ENCODE measurements at regions not wholly inside any gene's neighbourhood (a gene's known extent, or its start where the extent isn't known, plus 50 kb on each side); places are given as distances from the start of the nearest gene placed in this dataset.

- Histone ChIP-seq H3K4me2 (ENCODE audit: low read depth, low read length) (no peak overlapping the region), H3K9me3 (ENCODE audit: control insufficient read depth, insufficient read depth, low read length) (peaks cover 2% of the 10 kb centered on the region), H3K18ac (ENCODE audit: low read depth, low read length) (no peak overlapping the region), H4K20me1 (ENCODE audit: insufficient read depth, low read length) (no peaks in the 10 kb centered on the region), H3K4ac (ENCODE audit: low read depth, low read length) (no peak overlapping the region), H3K56ac (ENCODE audit: extremely low read depth, insufficient read depth, low read length) (no peak overlapping the region), H2AK9ac (replicated peaks; ENCODE audit: low read depth, low read length, poor library complexity) (no peak overlapping the region), H3K14ac (replicated peaks; ENCODE audit: low read depth, low read length) (no peak overlapping the region), H3K9ac (ENCODE audit: low read depth, low read length) (no peak overlapping the region), H3K9me1 (ENCODE audit: insufficient read depth, low read length) (no peaks in the 10 kb centered on the region), H3K79me1 (ENCODE audit: low read depth in 1 of 2, low read length in 2 of 2) (no peaks in the 10 kb centered on the region), H3K4me1 (ENCODE audit: control insufficient read depth, insufficient read depth, low read length) (no peaks in the 10 kb centered on the region), H3K36me3 (ENCODE audit: control insufficient read depth, insufficient read depth, low read length) (no peaks in the 10 kb centered on the region), H2AK5ac (ENCODE audit: low read depth, low read length) (no peak overlapping the region), H3K27me3 (ENCODE audit: control insufficient read depth, insufficient read depth, low read length) (peaks cover 10% of the 10 kb centered on the region), H2BK15ac (ENCODE audit: low read depth, low read length) (no peak overlapping the region), H3K23ac (ENCODE audit: low read depth, low read length) (no peak overlapping the region), H4K5ac (ENCODE audit: low read depth, low read length) (no peak overlapping the region), H2AFZ (replicated peaks; ENCODE audit: low read length, poor library complexity) (no peak overlapping the region), H2BK120ac (ENCODE audit: low read depth, low read length) (no peak overlapping the region), H2BK20ac (ENCODE audit: low read depth, low read length) (no peak overlapping the region), H3K4me3 (ENCODE audit: insufficient read depth, low read depth, low read length) (no peak overlapping the region), H2BK5ac (ENCODE audit: low read depth, low read length, poor library complexity, severe bottlenecking) (no peak overlapping the region), H4K8ac (ENCODE audit: low read depth in 2 of 2, low read length in 2 of 2) (no peak overlapping the region), H3K27ac (ENCODE audit: insufficient read depth, low read length) (no peak overlapping the region), H4K91ac (ENCODE audit: insufficient read depth, low read depth, low read length) (no peak overlapping the region)
- no peak for TF ChIP-seq MAZ (IDR thresholded peaks at IDR 0.05; ENCODE audit: borderline replicate concordance, low read depth, low read length)
- TF ChIP-seq RAD21 (IDR thresholded peaks at IDR 0.05; ENCODE audit: low read length) = no peak
- TF ChIP-seq CEBPB (IDR thresholded peaks at IDR 0.05; ENCODE audit: low read depth, low read length) = no peak
- no peak for TF ChIP-seq CTCF (conservative IDR thresholded peaks at IDR 0.05; ENCODE audit: low read depth, low read length)
- no peak for TF ChIP-seq USF2 (IDR thresholded peaks at IDR 0.05; ENCODE audit: low read depth, low read length)
- TF ChIP-seq ELK1 (IDR thresholded peaks at IDR 0.05; ENCODE audit: borderline replicate concordance, low read depth, low read length) = no peak
- TF ChIP-seq MAFK (IDR thresholded peaks at IDR 0.05; ENCODE audit: low read depth, low read length) = no peak
- TF ChIP-seq RCOR1 (IDR thresholded peaks at IDR 0.05; ENCODE audit: insufficient replicate concordance, low read length) = no peak
- TF ChIP-seq MXI1 (IDR thresholded peaks at IDR 0.05; ENCODE audit: borderline replicate concordance, low read depth, low read length) = no peak
- TF ChIP-seq BHLHE40 (IDR thresholded peaks at IDR 0.05; ENCODE audit: low read depth, low read length) = no peak
- BruUV-seq (replicated peaks) = no TSS peak
- WGBS, 2 experiments (ENCODE audit: extremely low coverage in 2 of 2, insufficient read length in 1 of 2) = 48% methylated on average over 9 of the region's 11 CpGs; no CpG with 5 or more reads in 1 of the 2 experiments
- DNase-seq = no peak
- intact Hi-C loops (cut with micrococcal nuclease) (no loop called here), dilution Hi-C loops (cut with HindIII; ENCODE audit: low sequenced_read_pairs, unreplicated experiment) (no loop called here), in situ Hi-C loops (cut with MboI; ENCODE audit: low sequenced_read_pairs) (no loop called here)
- ChIA-PET CTCF (no interaction called here), POLR2A (ENCODE audit: unreplicated experiment) (no interaction called here)
- ATAC-seq (ENCODE audit: low read depth) = no peak
Measured at GRCh38 chr18:76699923-76700322, 122.4 kb upstream of the ZNF236 start.

All from IMR-90 (cell line).